H9 (cell line): ENCODE measurements at regions not wholly inside any gene's neighbourhood (a gene's known extent, or its start where the extent isn't known, plus 50 kb on each side); places are given as distances from the start of the nearest gene placed in this dataset.

Experiments
- DNase-seq: peaks from one replicate; pipeline ENCODE4 v3.0.0-alpha.2; 2017
- H2AFZ ChIP-seq: one replicate; pipeline ENCODE4 v1.6.1; 2013; ENCODE audit warnings: mild to moderate bottlenecking, low read length, control low read depth, moderate library complexity
- H2AK5ac ChIP-seq: 2 replicates; pipeline ENCODE4 v1.6.1; 2013; ENCODE audit warnings: low read length, control low read depth, mixed read lengths; ENCODE audit not compliant: insufficient read length
- H2BK120ac ChIP-seq: one replicate; pipeline ENCODE4 v1.6.1; 2013; ENCODE audit warnings: low read depth, mild to moderate bottlenecking, low read length, control low read depth, inconsistent platforms; ENCODE audit not compliant: poor library complexity, severe bottlenecking
- H2BK12ac ChIP-seq: 2 replicates; pipeline ENCODE4 v1.6.1; 2013; ENCODE audit warnings: low read length, control low read depth, mixed read lengths, low read depth; ENCODE audit not compliant: insufficient read length
- H2BK15ac ChIP-seq: 2 replicates; pipeline ENCODE4 v1.6.1; 2013; ENCODE audit warnings: low read depth, low read length, control low read depth
- H2BK20ac ChIP-seq: one replicate; pipeline ENCODE4 v1.6.1; 2013; ENCODE audit warnings: low read depth, mild to moderate bottlenecking, low read length, control low read depth, inconsistent platforms; ENCODE audit not compliant: poor library complexity, severe bottlenecking
- H2BK5ac ChIP-seq: 2 replicates; pipeline ENCODE4 v1.6.1; 2013; ENCODE audit warnings: low read length, control low read depth, mixed read lengths; ENCODE audit not compliant: insufficient read length
- H3K14ac ChIP-seq: 2 replicates; pipeline ENCODE4 v1.6.1; 2013; ENCODE audit warnings: low read length, control low read depth; ENCODE audit not compliant: insufficient read depth
- H3K18ac ChIP-seq: 2 replicates; pipeline ENCODE4 v1.6.1; 2013; ENCODE audit warnings: low read depth, mild to moderate bottlenecking, mixed read lengths, low read length, control low read depth; ENCODE audit not compliant: insufficient read length
- H3K23ac ChIP-seq: 2 replicates; pipeline ENCODE4 v1.6.1; 2013; ENCODE audit warnings: low read length, control low read depth, mixed read lengths, low read depth; ENCODE audit not compliant: insufficient read length
- H3K23me2 ChIP-seq: 2 replicates; pipeline ENCODE4 v1.6.1; 2013; ENCODE audit warnings: low read depth, mild to moderate bottlenecking, mixed read lengths, low read length, control low read depth; ENCODE audit not compliant: insufficient read length, poor library complexity, severe bottlenecking
- H3K27ac ChIP-seq: 2 replicates; pipeline ENCODE4 v1.5.1; 2013; ENCODE audit warnings: low read length, control low read depth, mixed read lengths, low read depth; ENCODE audit not compliant: insufficient read length
- H3K27me3 ChIP-seq: 2 replicates; pipeline ENCODE4 v1.6.1; 2013; ENCODE audit warnings: low read length, control low read depth, inconsistent platforms; ENCODE audit not compliant: insufficient read depth
- H3K4ac ChIP-seq: 2 replicates; pipeline ENCODE4 v1.6.1; 2013; ENCODE audit warnings: low read depth, mild to moderate bottlenecking, control low read depth, inconsistent platforms, low read length, moderate library complexity
- H3K4me1 ChIP-seq: 2 replicates; pipeline ENCODE4 v1.6.1; 2013; ENCODE audit warnings: low read length, control low read depth, inconsistent platforms; ENCODE audit not compliant: insufficient read depth
- H3K4me2 ChIP-seq: 2 replicates; pipeline ENCODE4 v1.6.1; 2013; ENCODE audit warnings: low read length, control low read depth, mixed read lengths; ENCODE audit not compliant: insufficient read length, insufficient read depth
- H3K56ac ChIP-seq: 2 replicates; pipeline ENCODE4 v1.6.1; 2013; ENCODE audit warnings: low read depth, mild to moderate bottlenecking, mixed read lengths, low read length, control low read depth; ENCODE audit not compliant: insufficient read length
- H3K79me1 ChIP-seq: 2 replicates; pipeline ENCODE4 v1.6.1; 2013; ENCODE audit warnings: low read depth, mild to moderate bottlenecking, moderate library complexity, low read length, control low read depth, inconsistent platforms; ENCODE audit not compliant: insufficient read depth, poor library complexity, severe bottlenecking
- H3K79me2 ChIP-seq: 2 replicates; pipeline ENCODE4 v1.6.1; 2013; ENCODE audit warnings: low read length, control low read depth, inconsistent platforms; ENCODE audit not compliant: insufficient read depth
- H3K9ac ChIP-seq: 2 replicates; pipeline ENCODE4 v1.6.1; 2013; ENCODE audit warnings: low read length, control low read depth, mixed read lengths; ENCODE audit not compliant: insufficient read length; ENCODE audit errors: extremely low read depth
- H3K9me3 ChIP-seq: one replicate; pipeline ENCODE4 v1.6.1; 2013; ENCODE audit warnings: low read depth, low read length, inconsistent platforms; ENCODE audit not compliant: control insufficient read depth
- H3T11ph ChIP-seq: one replicate; pipeline ENCODE4 v1.6.1; 2013; ENCODE audit warnings: mild to moderate bottlenecking, low read length, control low read depth, inconsistent platforms
- H4K20me1 ChIP-seq: one replicate; pipeline ENCODE4 v1.6.1; 2013; ENCODE audit not compliant: control insufficient read depth, insufficient read length, insufficient read depth
- H4K5ac ChIP-seq: 2 replicates; pipeline ENCODE4 v1.6.1; 2013; ENCODE audit warnings: low read depth, mild to moderate bottlenecking, mixed read lengths, low read length, control low read depth; ENCODE audit not compliant: insufficient read length
- H4K8ac ChIP-seq: replicated peaks from 2 replicates; pipeline ENCODE4 v1.6.1; 2013; ENCODE audit warnings: low read length, control low read depth, mixed read lengths, low read depth; ENCODE audit not compliant: insufficient read length
- H4K91ac ChIP-seq: 2 replicates; pipeline ENCODE4 v1.6.1; 2013; ENCODE audit warnings: low read depth, mild to moderate bottlenecking, moderate library complexity, mixed read lengths, low read length, control low read depth; ENCODE audit not compliant: insufficient read length
- H3K27ac Mint-ChIP-seq, 3 experiments: 2 replicates in 2 of 3; 3 replicates in 1 of 3; pipeline ENCODE4 v1.8.0; 2020 to 2021; ENCODE audit warnings: mixed read lengths in 3 of 3, mild to moderate bottlenecking in 1 of 3, moderate library complexity in 1 of 3
- H3K27me3 Mint-ChIP-seq: 2 replicates; pipeline ENCODE4 v1.8.0; 2021; ENCODE audit warnings: low read depth, mild to moderate bottlenecking, moderate library complexity, mixed read lengths
- H3K36me3 Mint-ChIP-seq, 3 experiments: 2 replicates in 2 of 3; 3 replicates in 1 of 3; pipeline ENCODE4 v1.8.0; 2020 to 2021; ENCODE audit warnings: low read depth in 3 of 3, mixed read lengths in 3 of 3; ENCODE audit not compliant: insufficient read depth in 1 of 3
- H3K4me1 Mint-ChIP-seq, 2 experiments: 2 replicates each; pipeline ENCODE4 v1.8.0; 2020; ENCODE audit warnings: mixed read lengths in 2 of 2
- H3K4me3 Mint-ChIP-seq, 2 experiments: 2 replicates in 1 of 2; 3 replicates in 1 of 2; pipeline ENCODE4 v1.8.0; 2020 to 2021; ENCODE audit warnings: mild to moderate bottlenecking in 2 of 2, mixed read lengths in 2 of 2, moderate library complexity in 1 of 2
- H3K9me3 Mint-ChIP-seq, 2 experiments: 2 replicates in 1 of 2; 3 replicates in 1 of 2; pipeline ENCODE4 v1.8.0; 2020; ENCODE audit warnings: mild to moderate bottlenecking in 2 of 2, mixed read lengths in 2 of 2, moderate library complexity in 1 of 2
- CTCF ChIP-seq: fragments of 200-600 bp; sonication (generic); conservative IDR thresholded peaks from 3 replicates; pipeline ENCODE4 v1.8.0; 2021; ENCODE audit warnings: antibody characterized with exemption, mild to moderate bottlenecking
- WGBS: extraction: QIAGEN DNeasy Blood & Tissue Kit; methylation state at CpG from one replicate; pipeline ENCODE4 v1.1.7; 2013; ENCODE audit warnings: missing lambda C conversion rate, low lambda C conversion rate, mixed read lengths; ENCODE audit not compliant: insufficient read length; ENCODE audit errors: extremely low coverage; 5-methylcytosine and 5-hydroxymethylcytosine counted together

GRCh38 chr2:20144861-20145260 lies 80.1 kb downstream of the SDC1 start:
- DNase-seq, result no peak
- no peak for TF ChIP-seq CTCF
- H3K9me3 Mint-ChIP-seq, result no peaks in the 10 kb centered on the region; a peak in 1 of 5 replicates
- H2BK5ac ChIP-seq, result no peak overlapping the region
- no peaks in the 10 kb centered on the region for H3K27me3 ChIP-seq
- no peak overlapping the region for H2BK15ac ChIP-seq
- H3K14ac ChIP-seq, result no peak overlapping the region
- no peak overlapping the region for H4K8ac ChIP-seq
- H3K4me1 ChIP-seq, result peaks cover 6% of the 10 kb centered on the region; the same call in 1 of the 2 replicates
- H3K23me2 ChIP-seq, result no peaks in the 10 kb centered on the region
- H3K27me3 Mint-ChIP-seq, result peaks cover 3% of the 10 kb centered on the region
- H3K4me2 ChIP-seq, result no peak overlapping the region
- H2BK12ac ChIP-seq, result no peak overlapping the region
- H3K56ac ChIP-seq, result no peak overlapping the region
- no peak overlapping the region for H2AFZ ChIP-seq
- no peak overlapping the region for H2AK5ac ChIP-seq
- no peak overlapping the region for H4K5ac ChIP-seq
- no peak overlapping the region for H3K4ac ChIP-seq
- H4K20me1 ChIP-seq, result no peaks in the 10 kb centered on the region
- H3K4me1 Mint-ChIP-seq, result peaks cover 35 to 50% of the 10 kb centered on the region in 2 experiments
- no peak overlapping the region for H3K18ac ChIP-seq
- no peak overlapping the region for H4K91ac ChIP-seq
- WGBS, result no CpG with 5 or more reads among the region's 6 CpGs
- no peaks in the 10 kb centered on the region for H3K79me1 ChIP-seq
- no peak overlapping the region for H3K4me3 Mint-ChIP-seq
- no peak overlapping the region for H3K23ac ChIP-seq
- H3K36me3 Mint-ChIP-seq, result no peaks in the 10 kb centered on the region
- H3K79me2 ChIP-seq, result no peaks in the 10 kb centered on the region
- no peak overlapping the region for H2BK120ac ChIP-seq
- H3K9ac ChIP-seq, result no peak overlapping the region
- H3K27ac Mint-ChIP-seq, result no peak overlapping the region
- no peak overlapping the region for H3T11ph ChIP-seq
- H2BK20ac ChIP-seq, result no peak overlapping the region
- H3K27ac ChIP-seq, result no peak overlapping the region
- H3K9me3 ChIP-seq, result no peaks in the 10 kb centered on the region
